RWPE1 (cell line): ENCODE measurements at regions not wholly inside any gene's neighbourhood (a gene's known extent, or its start where the extent isn't known, plus 50 kb on each side); places are given as distances from the start of the nearest gene placed in this dataset.

Experiments used
- CTCF ChIA-PET: fragments of 350-600 bp; sonication (Branson Sonifier 250); formaldehyde crosslinking; extraction: SDS; loops from one replicate; lab custom pipeline; 2021; lab: Yijun Ruan, JAX
- POLR2A ChIA-PET: fragments of 400-600 bp; formaldehyde crosslinking; extraction: SDS; loops from one replicate; lab custom pipeline; 2020; ENCODE audit warnings: antibody characterized with exemption; ENCODE audit not compliant: low non-redundant PET; lab: Yijun Ruan, JAX
- DNase-seq: peaks from one replicate; pipeline ENCODE4 v3.0.0; 2012; ENCODE audit warnings: low spot score
- H3K27ac ChIP-seq: fragments of 450-650 bp; 2 replicates; pipeline ENCODE4 v1.5.1; 2017
- TF ChIP-seq, protein P1 (sequence below): fragments of 450-650 bp; conservative IDR thresholded peaks from 2 replicates; pipeline ENCODE4 v1.5.1; 2017; ENCODE audit warnings: low read depth, mild to moderate bottlenecking

DNA sequence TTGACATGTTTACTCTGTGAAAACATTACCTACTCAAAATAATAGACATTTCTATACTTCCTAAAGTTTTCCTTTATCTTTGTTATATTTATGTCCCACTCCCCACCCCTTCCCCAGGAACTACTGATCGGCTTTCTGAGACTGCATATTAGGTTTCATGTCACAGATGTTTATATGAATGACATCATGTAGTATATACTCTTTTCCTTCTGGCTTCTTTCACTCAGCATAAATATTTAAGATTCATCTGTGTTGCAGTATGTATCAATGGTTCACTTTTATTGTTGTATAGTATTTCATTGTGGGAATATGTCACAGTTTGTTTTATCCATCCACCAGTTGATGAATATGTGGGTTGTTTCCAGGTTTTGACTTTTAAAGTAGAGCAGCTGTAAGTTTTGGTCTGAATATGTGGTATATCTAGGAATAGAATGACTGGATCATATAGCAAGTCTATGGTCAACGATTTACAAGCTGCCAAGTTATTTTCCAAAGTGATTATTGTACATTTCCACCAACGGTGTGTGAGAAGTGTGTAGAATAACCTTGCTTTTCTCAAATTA, 73.8 kb upstream of the CAV2 start:
- ChIA-PET POLR2A (no interaction called here), CTCF (no interaction called here)
- TF ChIP-seq, protein P1, sequence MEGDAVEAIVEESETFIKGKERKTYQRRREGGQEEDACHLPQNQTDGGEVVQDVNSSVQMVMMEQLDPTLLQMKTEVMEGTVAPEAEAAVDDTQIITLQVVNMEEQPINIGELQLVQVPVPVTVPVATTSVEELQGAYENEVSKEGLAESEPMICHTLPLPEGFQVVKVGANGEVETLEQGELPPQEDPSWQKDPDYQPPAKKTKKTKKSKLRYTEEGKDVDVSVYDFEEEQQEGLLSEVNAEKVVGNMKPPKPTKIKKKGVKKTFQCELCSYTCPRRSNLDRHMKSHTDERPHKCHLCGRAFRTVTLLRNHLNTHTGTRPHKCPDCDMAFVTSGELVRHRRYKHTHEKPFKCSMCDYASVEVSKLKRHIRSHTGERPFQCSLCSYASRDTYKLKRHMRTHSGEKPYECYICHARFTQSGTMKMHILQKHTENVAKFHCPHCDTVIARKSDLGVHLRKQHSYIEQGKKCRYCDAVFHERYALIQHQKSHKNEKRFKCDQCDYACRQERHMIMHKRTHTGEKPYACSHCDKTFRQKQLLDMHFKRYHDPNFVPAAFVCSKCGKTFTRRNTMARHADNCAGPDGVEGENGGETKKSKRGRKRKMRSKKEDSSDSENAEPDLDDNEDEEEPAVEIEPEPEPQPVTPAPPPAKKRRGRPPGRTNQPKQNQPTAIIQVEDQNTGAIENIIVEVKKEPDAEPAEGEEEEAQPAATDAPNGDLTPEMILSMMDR: no peak
- no peak for DNase-seq
- H3K27ac ChIP-seq: no peak overlapping the region

DNA sequence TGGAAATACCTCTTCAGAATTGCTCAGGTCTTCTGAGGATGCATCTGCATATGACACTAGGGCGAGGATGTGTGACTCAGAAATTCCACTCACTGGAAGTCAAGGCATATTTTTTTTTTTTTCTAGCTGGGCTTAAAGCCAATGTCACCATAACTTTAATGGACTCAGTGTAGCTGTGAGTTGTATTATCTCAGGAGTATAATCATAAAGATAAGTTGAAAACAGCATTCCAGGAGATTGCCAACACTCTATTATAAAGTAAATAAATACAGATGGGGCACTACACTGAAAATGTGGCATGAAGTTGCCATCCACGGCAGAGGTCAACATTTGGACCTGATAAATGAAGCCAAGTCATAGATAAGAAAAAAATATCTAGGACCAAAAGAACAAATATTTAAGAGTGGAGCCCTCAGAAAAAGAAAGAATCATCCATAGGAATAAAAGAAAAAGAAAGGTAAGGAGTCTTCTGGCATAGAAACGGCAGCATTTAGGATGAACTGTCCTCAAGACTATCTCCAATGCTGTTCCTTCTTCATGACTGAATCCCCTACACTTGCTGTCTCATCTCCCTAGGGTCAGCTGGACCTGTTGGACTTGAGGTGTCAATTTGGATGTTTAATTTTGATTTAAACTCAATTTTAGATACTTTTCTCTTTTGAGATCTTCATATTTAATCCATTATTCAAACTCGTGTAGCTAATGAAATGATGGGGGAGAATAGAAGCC, 72.9 kb upstream of the CAV2 start:
- ChIA-PET POLR2A (no interaction called here), CTCF (no interaction called here)
- no peak overlapping the region for H3K27ac ChIP-seq
- peak; percentile 51 for DNase-seq
- TF ChIP-seq, protein P1: no peak

DNA sequence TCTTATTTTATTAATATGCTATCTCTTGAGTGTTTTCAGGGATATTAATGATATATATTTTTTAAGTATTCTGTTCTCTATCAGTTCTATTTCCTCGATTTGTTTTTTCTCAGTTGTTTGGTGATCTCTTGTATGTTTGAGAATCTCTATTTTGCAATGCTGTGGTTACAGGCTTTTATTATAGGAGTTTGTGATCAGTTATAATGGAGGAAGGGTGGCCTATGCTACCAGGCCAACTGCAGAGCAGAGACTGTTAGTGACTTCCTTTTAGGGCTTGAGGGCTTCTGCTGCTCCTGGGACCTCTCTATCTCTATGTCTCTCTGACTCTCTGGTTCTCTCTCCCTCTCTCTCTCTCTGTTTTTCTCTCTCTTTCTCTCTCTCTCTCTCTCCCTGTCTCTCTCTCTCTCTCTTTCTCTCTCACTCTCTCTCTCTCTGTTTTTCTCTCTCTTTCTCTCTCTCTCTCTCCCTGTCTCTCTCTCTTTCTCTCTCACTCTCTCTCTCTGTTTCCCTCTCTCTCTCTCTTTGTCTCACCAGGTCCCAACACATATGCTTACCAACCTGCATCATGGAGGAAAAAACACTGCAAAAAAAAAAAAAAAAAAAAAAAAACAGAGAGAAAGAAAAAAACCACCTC, 69.4 kb upstream of the CAV2 start:
- TF ChIP-seq, protein P1: no peak
- H3K27ac ChIP-seq: no peak overlapping the region; the same call in 1 of the 2 replicates
- POLR2A ChIA-PET: no interaction called here
- CTCF ChIA-PET: no interaction called here
- no peak for DNase-seq

DNA sequence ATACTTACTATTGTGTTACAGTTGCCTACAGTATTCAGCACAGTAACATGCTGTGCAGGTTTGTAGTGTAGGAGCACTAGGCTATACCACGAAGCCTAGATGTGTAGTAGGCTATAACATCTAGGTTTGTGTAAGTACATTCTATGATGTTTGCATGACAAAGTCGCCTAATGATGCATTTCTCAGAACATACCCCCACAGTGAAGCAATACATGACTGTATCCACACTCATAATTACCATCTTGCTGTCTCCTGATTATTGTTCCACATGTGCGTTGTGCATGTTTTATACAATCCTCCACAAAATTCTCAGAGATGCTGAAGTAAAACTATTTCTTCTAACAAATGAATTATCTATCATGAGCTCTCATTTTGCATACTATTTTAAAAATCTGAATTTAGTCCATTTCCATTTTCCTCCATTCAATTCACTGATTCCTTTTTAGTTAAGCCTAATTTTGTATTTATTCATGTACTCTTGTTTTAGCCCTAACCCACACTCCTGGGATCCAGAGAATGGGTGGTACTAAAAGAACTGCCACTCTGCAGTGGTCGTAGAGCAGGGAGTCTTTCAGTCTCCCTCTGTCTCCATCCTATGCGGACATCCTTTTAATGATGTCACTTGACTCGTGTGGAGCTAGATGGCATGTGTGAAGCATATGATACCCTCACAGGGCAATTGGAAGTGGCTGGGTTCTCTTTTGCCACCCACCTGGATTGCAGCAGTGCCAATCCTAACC, 67.6 kb upstream of the CAV2 start:
- TF ChIP-seq, protein P1: no peak
- DNase-seq: no peak
- CTCF ChIA-PET: interaction anchor here (0.7 kb wide), 1 partner anchor 265 kb away, joined by 3 read pairs; no protein-coding TSS in a partner anchor
- H3K27ac ChIP-seq: no peak overlapping the region
- POLR2A ChIA-PET: no interaction called here

DNA sequence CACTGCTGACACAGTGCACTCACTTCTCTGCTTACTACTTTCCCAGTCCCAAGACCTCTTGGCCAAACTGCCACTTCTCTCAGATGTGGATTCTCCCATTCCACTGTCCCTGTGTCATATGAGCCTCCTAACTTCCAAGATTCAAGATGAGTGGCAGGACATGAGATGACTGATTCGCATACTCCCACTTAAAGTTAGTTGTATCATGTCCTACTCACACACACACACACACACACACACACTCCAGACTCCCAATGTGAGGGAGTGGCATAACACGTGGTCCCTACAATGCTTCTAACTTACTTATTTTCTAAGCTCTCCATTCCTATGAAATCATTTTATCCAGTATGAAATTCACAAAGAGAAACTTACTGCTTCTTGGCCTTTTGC, 67.0 kb upstream of the CAV2 start:
- ChIA-PET CTCF (interaction anchor here (0.6 kb wide), 1 partner anchor 88 kb away, joined by 3 read pairs; no protein-coding TSS in a partner anchor), POLR2A (no interaction called here)
- no peak overlapping the region for H3K27ac ChIP-seq
- TF ChIP-seq, protein P1: no peak
- no peak for DNase-seq

DNA sequence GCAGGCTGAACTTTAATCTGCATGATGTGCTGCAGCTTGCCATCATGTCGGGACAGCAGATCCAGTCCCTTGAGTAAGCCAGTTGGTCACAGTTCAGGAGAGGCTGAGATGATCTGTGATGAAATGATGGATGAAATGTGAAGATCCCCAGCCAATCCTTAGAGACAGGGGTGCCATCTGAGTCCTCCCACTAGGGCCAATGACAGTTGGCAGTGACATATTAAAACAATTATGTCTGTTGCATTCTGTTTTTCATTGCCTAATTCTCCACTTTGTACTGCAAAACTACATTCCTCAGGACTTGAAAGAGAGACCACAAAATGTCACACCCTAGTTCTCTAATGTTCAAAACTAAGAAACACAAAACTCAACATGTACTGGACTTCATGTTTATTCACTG, 66.3 kb upstream of the CAV2 start:
- TF ChIP-seq, protein P1: no peak
- DNase-seq: no peak
- ChIA-PET CTCF (interaction anchor here (0.6 kb wide), 1 partner anchor 88 kb away, joined by 3 read pairs; no protein-coding TSS in a partner anchor), POLR2A (no interaction called here)
- H3K27ac ChIP-seq: no peak overlapping the region
